HG03342 (cell line): ENCODE measurements at regions not wholly inside any gene's neighbourhood (a gene's known extent, or its start where the extent isn't known, plus 50 kb on each side); places are given as distances from the start of the nearest gene placed in this dataset.

Source experiments
- ATAC-seq: cut with Tn5 transposase; IDR thresholded peaks from one replicate; pipeline ENCODE4 v1.9.1; 2021; ENCODE audit warnings: mild to moderate bottlenecking, moderate library complexity; ENCODE audit not compliant: unreplicated experiment

DNA sequence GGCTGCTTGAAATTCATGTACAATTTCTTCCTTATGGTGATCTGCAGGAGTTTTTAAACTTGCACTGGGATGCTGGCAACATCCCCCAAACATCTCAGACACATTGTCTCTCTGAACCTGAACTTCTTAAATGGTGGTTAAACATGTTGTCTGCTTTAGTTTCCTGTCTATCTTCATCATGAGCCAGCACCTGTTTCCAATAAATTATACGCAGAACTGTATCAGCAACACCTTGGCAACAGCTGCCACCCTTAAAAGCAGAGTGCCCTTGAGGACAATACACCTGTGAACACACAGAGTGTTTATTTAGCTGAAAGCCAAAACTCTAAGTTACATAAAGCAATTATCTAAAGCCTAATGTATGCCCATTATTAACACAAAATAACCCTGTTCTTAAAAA is 242.9 kb downstream of the WNT5A start:
- no peak for ATAC-seq

DNA sequence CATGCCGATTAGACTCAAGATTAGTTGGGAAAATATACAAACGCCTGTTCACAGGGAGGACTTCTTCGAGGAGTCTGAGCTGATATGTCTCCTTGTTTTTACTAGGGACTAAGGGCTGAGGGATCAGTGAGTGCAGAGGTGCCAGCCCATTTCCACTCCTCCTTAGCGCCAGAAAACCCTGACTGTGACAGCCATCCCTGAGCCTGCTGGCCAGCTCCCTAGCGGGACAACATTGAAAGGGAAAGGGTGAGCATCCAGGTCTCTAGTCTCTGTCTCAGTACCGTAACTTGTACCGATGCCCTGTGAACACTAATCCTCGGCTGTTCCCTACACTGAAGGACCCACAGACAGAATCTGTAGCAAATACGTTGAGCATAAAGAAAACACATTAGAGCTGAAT is 243.4 kb downstream of the WNT5A start:
- ATAC-seq: no peak

DNA sequence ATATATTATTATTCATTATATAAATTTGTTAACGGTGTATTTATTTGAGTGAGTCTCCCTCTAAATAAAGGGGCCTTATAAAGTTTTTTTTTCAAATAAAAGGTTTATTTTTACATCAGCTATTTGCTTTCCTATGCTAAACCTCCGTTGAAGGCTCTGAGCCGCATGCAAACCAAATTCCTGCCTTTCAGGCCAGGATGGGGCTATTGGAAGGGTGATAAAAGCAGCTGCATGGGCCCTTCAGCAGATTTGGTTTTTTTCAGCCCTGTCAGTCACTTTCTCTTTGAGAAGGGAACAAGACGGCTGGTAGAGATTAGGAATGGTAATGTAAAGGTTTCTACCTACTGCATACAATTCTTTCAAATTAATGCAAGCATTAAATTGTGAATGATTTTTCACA is 244.2 kb downstream of the WNT5A start:
- no peak for ATAC-seq

DNA sequence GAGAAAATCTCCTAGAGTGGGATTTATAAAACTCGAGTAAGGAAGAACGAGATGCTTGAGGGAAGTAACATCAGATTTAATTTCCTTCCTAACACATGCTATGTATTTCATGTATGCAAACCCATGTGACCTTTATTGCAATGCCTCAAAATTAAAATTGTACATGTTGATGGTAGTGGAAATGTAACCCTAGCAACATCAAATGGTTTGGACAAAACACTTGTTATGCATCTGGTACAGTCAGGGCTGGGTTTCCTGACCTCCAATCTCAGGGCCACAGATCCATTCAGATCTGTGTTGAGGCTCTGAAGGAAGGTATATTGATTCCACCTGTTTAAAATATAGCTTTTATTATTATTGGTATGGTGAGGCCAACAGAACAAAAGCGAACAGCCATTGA is 246.0 kb downstream of the WNT5A start:
- ATAC-seq: no peak

DNA sequence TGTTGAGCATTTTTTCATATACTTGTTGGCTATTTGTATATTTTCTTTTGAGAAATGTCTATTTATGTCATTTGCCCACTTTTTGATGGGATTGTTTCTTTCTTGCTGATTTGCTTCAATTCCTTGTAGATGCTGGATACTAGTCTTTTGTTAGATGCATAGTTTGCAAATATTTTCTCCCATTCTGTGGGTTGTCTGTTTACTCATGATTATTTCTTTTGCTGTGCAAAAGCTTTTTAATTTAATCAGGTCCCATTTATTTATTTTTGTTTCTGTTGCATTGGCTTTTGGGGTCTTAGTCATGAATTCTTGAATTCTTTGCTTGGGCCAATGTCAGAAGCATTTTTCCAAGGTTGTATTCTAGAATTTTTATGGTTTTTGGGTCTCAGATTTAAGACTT is 251.7 kb downstream of the WNT5A start:
- no peak for ATAC-seq

DNA sequence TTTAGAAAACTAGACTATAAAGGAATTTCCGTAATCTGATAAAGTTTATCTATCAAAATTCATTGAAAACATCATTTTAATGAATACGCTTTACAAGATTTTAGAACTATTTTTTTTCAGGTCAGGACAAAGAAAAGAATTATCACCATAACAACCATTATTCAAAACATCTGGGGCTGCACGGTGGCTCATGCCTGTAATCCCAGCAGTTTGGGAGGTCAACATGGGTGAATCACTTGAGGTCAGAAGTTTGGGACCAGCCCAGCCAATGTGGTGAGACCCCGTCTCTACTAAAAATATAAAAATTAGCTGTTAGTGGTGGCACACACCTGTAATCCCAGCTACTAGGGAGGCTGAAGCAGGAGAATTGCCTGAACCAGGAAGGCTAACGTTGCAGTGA is 260.4 kb downstream of the WNT5A start:
- ATAC-seq: no peak

DNA sequence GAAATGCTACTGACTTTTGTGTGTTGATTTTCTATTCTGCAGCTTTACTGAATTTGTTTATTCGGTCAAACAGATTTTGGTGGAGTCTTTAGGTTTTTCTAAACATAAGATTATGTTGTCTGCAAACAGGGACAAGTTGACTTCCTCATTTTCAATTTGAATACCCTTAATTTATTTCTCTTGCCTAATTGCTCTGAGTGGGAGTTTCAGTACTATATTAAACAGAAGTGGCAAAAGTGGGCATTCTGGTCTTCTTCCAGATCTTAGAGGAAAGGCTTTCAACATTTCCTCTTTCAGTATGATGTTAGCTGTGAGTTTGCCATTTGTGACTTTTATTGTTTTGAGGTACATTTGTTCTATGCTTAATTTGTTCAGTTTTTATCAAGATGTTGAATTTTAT is 268.5 kb downstream of the WNT5A start:
- ATAC-seq: no peak

DNA sequence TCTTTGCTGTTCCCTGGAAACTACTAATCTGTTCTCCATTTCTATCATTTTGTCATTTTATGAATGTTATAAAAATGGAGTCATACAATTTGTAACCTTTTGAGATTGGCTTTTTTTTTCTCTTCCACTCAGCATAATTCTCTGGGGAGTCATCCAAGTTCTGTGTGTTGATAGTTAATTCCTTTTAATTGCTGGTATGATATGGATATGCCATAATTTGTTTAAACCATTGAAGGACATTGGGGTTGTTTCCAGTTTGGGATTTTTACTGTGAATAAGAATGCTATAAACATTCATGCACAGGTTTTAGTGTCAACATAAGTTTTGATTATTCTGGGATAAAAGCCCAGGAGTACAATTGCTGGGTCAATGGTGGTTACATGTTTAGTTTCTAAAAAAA is 279.4 kb downstream of the WNT5A start:
- no peak for ATAC-seq

DNA sequence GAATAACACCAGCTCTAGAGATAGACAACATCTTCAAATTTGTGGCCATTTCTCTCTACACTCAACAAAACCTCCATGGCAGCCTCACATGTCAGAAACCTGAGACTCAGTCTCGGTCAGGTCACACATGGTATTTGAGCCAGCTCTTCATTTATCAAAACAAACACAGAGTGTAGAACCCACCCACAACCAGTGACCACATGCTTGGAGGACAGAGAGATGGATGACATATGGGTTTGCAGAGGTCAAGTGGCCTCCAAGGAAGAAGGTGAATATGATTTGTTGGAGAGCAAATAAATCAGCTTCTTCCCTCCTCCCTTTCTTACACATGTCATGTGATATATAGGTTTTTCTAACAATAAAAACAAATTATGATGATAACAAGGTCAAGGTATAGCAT is 278.1 kb upstream of the LRTM1 start:
- no peak for ATAC-seq

DNA sequence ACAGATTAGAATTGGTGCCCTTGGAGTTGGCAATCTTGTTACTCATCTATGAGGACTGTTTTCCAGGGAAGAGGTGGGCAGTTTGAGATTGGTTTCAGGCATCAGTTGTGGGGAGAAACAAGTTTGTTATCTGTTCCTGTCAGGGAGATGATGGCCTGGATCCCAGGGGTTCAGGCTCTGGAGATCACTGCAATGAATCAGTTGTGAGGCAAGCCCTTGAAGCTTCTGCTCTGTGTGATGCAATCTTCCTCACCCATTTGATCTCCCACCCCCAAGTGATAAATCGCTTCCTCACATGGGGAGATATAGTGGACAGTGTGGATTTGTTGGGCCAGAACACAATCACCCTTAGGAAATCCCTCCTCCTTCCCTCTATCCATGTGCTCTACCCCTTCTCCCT is 276.6 kb upstream of the LRTM1 start:
- ATAC-seq: no peak

DNA sequence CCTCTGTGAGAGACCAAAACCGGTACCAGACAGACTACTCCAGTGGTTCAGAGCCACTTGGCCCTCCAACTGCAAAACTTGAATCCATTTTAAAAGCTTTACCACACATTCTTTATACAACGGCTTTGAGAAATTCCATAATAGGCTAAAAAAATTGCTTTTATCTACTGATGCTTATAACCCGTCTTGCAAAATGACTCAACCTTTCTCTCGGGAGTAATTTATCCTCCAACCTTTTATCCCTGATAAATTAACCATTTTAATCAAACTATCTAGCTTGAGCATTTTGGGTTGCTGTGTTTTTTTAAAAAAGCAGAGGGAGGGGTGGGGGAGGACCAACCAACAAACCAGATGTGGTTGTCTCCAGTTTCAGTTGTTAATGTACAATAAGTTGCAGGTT is 275.7 kb upstream of the LRTM1 start:
- ATAC-seq: no peak

DNA sequence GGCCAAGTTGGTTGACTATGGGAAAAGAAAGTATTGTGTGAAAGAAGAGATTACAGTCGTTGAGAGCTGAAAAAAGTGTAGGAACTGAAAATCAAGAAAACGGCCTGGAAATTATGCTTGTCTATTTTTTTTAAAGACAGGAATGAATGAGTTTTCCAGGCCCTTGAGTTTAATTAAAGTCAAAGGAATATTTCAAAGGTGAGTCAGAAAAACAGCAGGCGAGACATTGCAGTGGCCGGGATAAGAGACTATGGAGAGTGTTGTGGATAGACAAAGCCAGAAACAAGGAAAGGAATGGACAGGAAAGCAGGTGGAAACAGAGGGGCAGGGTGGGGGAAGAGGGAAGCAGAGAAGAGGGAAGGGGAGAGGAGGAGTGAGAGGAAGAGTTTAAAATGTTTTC is 275.1 kb upstream of the LRTM1 start:
- no peak for ATAC-seq

DNA sequence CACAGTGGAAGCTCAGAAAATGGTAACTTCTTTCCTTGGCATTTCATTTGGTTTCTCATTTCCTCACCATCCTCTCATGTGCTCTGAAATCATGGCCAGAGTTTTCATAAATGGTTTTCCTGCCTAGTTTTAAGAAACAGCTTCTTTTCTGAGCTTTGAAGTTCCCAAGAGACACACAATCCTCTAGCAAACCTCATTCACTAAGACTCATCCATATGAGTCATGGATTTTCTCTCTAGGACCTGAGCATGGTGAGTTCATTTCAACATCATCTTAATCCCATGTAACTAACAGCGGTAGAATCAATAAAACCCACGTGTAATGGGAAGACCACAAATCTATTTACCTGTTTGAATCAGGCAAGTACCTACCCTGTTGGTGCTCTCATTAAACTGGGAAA is 274.5 kb upstream of the LRTM1 start:
- no peak for ATAC-seq

DNA sequence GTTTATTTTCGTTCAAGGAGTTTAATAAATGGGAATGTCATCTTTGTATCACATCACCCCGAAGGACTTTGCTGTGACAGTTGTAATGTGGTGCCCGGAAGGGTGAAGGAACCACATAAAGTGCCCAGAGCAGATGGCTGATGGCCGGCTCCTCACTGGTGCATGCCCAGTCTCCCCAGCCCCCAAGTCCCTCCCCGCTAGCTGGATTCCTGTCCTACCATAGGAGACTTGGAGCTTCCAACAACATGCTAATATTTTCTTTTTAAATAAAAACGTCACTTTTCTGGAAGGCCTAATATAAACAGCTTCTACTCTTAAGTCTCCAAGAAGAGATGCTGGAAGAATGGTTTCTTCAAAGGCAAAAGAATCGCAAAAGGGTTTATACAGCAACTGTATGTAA is 273.9 kb upstream of the LRTM1 start:
- ATAC-seq: no peak

DNA sequence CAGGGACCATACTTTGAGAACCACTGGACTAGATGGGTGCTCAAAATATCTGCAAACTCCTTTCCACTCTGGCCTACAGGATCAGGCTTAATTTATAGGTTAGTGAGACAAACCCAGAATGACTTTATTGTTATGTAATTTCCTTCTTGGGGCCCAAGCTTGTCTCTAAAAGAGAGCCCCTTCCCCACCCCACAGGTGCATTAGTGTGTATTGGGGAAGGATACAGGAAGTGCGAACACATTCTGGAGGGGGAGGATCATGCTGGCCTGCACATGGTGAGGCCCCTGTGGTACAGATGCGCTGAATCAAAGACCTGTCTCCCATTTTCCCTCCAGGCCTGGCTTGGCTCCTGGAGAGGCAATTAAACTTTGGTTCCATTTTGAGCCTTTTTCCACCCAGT is 273.0 kb upstream of the LRTM1 start:
- ATAC-seq: no peak

DNA sequence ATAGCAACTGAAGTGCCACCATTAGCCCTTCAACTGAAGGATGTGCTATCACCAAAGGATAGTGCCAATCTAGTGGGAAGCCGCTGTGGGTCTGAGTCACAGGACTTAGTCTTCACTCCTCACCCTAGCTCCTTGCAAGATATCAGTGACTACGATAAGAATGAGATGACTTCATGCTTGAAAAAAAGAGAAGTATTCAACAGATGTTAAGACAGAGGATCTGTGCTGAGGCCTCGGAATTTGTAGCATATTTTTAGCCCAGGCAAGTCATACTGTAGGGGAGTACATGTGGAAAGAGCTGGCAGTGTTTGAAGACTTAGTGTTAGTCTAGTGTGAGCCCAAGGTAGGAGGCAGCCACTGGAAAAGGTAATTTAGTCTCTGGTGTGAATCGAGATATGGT is 270.7 kb upstream of the LRTM1 start:
- ATAC-seq: no peak

DNA sequence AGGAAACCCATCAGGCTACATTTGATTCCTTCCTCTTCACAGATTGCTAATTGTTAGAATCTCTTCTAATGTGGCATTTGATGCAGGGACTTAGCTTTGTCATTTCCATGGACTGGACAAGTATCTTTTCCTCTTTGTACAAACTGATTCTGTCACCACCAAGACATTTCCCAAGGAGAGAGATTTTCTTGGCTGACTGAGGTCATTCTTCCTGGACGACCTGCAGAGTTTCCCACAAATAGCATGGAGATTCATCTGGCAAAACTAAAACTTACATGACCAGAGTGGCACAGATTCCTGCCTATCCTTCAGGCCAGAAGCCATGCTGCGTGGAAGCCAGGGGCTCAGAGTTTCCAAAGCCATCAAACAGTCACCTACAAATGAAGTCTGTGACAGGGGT is 269.2 kb upstream of the LRTM1 start:
- no peak for ATAC-seq

DNA sequence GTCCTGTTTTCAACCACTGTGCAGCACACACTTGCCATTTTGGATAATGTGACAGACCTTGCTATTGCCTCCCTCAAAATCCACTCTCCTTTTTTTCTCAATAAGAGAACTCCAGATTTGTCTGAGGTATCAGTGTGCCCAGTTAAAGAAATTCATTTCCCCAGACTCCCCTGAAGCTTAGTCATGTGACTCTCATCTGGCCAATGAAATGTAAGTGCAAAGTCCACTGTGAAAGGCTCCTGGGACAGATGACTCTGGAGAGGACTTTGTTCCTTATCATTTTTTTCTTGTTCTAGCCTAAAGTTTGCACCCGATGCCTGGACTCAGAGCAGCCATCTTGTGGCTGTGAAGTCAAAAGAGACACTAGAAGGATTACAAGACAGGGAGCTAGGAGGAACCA is 268.6 kb upstream of the LRTM1 start:
- ATAC-seq: no peak

DNA sequence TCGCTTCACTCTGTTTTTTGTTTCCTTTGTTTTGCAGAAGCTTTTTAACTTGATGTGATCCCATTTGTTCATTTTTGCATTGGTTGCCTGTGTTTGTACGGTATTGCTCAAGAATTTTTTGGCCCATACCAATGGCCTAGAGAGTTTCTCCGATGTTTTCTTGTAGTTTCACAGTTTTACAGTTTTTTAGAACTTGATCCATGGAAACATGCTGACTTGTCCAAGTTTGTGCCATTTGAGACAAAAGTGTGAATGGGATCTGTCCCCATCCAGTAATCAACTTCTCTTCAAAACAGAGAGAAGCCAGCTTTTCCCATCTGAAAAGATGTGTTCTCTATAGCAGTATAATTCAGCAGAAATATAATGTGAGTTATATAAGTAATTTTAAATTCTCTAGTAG is 266.5 kb upstream of the LRTM1 start:
- no peak for ATAC-seq

DNA sequence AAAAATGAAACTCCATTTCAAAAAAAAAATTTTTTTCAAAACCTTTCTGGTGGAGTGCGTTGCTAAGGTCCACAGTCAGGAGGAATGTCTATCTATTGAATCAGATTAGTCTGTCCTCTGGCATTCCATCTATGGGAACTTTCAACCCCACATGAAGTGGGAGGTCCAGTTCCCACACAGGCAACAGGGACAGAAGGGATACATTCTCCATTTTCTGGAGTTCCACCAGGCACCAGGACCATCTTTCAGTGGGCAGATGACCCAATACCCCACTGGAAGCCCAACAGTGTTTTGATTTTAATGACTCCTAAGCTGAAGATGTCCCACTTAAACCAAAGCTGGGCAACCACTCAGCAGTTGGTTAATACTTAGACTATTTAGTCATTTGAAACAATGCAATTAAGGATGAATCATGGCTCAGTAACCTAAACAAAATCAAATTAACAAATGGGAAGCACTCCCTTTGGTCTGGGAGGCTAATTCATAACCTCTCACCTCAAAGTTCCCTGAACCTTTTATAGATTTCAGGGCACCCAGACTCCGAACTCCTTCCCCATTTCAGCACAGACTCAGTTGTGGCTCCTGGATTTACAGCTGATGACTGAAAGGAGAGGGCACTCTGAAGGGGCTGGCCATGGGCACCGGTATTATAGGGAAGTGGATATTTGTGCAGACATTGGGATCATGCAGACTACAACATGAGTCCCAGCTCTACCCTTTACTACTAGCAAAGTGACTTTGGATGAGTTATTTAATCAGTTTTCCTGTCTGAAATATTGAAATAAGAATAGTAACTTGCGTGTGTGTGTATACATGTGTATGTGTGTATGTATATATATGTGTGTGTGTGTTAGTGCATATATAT is 264.3 kb upstream of the LRTM1 start:
- no peak for ATAC-seq

DNA sequence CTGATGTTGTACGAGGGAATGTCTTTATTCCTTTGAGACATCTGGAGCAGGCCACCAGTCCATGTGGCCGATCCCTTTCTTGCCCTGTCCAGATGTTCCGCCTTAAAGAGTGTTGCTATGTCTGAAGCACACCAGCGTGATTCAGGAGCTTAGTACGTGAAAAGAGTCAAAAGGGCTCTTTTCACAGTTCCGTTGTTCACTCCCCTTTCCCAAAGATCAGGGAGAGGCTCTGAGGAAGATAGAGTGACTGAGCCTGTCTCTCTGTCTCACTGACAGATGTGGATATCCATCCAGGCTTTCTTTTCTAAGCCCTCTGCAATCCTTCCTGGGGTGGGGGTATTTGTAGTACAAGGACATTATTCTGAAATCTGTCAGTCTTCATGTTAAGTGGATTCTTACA is 262.5 kb upstream of the LRTM1 start:
- no peak for ATAC-seq

DNA sequence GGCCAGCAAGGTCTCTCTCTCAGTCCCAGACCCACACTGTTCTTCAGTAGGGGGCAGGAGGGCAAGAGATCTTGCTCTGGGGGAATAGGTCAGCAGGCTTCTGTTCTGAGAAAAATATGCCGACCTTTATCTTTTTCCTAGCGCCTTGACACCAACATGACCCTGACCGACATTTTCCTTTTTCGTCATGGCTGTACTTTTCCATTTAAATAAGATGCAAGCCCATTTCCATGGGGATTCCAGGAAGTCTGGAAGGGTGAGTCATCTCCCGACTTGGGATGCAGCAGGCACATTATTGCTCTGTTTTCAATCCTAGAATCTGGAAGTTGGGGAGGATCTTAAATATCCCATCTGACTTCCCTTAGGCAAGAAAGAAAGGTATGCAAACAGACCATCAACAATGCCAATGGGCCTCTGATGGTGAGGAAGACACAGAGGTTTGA is 261.5 kb upstream of the LRTM1 start:
- ATAC-seq: no peak

DNA sequence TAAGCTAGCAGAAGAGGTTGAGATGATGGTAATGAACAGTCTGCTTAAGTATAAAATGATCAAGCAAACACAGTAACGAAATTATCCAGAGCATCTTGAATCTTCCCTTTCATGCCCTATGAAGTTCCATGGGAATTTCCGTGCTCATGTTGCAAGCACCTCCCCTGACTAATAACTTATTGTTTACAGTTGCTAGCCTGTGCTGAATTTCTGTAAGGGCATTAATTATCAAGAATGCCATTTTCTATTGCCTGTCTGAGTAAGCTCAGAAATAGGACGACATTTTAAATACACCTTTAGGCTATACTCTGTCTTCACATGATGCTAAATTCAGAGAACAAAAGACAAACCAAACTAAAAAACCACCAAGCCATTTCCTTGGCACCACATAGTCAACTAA is 257.5 kb upstream of the LRTM1 start:
- ATAC-seq: no peak
